ENCODE measurements at regions not wholly inside any gene's neighbourhood (a gene's known extent, or its start where the extent isn't known, plus 50 kb on each side); places are given as distances from the start of the nearest gene placed in this dataset.

DNA sequence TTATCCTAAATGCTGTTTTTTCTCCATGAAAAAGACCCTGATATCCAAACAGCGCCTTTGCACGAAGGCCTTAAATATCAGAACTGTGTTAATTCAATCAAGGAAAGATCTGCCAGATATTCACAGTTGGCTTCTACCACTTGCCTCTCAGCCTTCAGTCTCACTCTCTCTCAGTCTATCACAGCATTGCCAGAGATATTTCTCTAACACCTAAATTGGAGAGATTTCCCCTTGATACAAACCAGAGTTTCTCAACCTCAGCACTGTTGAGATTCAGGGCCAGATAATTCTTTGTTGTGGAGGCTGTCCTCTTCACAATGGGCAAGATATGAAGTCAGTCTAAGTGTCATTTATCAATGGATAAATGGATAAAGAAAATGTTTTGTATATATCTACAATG, 454.1 kb upstream of the MAF start:
- TF ChIP-seq, protein P1, sequence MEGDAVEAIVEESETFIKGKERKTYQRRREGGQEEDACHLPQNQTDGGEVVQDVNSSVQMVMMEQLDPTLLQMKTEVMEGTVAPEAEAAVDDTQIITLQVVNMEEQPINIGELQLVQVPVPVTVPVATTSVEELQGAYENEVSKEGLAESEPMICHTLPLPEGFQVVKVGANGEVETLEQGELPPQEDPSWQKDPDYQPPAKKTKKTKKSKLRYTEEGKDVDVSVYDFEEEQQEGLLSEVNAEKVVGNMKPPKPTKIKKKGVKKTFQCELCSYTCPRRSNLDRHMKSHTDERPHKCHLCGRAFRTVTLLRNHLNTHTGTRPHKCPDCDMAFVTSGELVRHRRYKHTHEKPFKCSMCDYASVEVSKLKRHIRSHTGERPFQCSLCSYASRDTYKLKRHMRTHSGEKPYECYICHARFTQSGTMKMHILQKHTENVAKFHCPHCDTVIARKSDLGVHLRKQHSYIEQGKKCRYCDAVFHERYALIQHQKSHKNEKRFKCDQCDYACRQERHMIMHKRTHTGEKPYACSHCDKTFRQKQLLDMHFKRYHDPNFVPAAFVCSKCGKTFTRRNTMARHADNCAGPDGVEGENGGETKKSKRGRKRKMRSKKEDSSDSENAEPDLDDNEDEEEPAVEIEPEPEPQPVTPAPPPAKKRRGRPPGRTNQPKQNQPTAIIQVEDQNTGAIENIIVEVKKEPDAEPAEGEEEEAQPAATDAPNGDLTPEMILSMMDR (IDR thresholded peaks at IDR 0.05; ENCODE audit: insufficient read depth, low read length, missing control alignments) = no peak
- DNase-seq (ENCODE audit: low read depth, low spot score) = no peak
- POLR2A ChIA-PET = no interaction called here
- no peak overlapping the region for H3K4me3 ChIP-seq (ENCODE audit: low read depth, low read length)
- CTCF ChIA-PET = no interaction called here

DNA sequence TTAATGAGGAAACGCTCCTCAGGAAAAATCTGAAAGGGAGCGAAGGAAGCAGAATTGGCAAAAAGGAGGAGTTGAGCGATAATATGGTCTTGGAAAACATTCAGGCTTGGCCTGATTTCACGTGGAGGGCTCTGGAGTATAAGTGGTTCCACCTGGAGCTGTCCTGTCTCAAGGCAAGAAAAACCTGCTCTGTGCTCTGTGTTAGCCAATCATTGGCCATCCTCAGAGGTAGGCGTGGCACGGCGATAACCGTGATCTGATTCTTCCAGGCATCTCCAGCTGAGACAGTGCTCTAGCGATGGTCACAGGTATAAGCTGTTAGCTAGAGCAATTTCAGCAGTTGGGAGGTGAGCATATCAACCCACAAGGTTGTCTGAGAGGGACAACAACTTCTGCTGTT, 450.5 kb upstream of the MAF start:
- H3K4me3 ChIP-seq (ENCODE audit: low read depth, low read length) = no peak overlapping the region
- TF ChIP-seq, protein P1 (IDR thresholded peaks at IDR 0.05; ENCODE audit: insufficient read depth, low read length, missing control alignments) = no peak
- CTCF ChIA-PET = no interaction called here
- DNase-seq (ENCODE audit: low read depth, low spot score) = no peak
- POLR2A ChIA-PET = no interaction called here

DNA sequence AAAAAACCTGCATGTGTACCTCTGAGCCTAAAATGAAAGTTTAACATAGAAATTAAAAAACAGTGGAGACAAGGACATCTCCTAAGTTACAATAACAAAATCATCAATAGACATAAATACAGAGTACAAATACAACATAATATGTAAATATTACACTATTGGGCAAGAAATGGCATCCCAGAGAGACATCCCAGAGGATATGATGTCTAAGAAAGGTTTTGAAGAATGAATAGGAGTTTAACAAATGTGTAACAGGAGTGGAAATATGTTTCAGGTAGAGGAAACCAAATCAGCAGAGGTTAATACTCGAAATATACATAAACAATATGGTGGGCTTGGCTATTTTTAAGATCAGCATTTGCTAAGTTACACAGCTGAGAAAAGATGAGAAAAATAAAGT, 447.7 kb upstream of the MAF start:
- CTCF ChIA-PET = no interaction called here

DNA sequence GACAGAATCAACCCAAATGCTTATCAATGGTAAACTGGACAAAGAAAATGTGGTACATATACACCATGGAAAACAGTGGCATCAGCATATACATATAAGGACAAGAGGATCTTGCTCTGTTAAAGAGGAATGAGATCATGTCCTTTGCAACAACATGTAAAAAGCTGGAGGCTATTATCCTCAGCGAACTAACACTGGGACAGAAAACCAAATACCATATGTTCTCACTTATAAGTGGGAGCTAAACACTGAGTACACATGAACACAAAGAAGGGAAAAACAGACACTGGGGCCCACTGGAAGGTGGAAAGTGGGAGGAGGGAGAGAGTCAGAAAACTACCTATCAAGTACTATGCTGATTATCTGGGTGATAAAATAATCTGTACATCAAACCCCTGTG, 447.3 kb upstream of the MAF start:
- DNase-seq (ENCODE audit: low read depth, low spot score) = no peak
- ChIA-PET CTCF (no interaction called here), POLR2A (no interaction called here)
- H3K4me3 ChIP-seq (ENCODE audit: low read depth, low read length) = no peak overlapping the region
- TF ChIP-seq, protein P1 (IDR thresholded peaks at IDR 0.05; ENCODE audit: insufficient read depth, low read length, missing control alignments) = no peak

More for the DNA sequence above, 447.7 kb upstream of the MAF start:
- no peak overlapping the region for H3K4me3 ChIP-seq (ENCODE audit: low read depth, low read length)
- no peak for DNase-seq (ENCODE audit: low read depth, low spot score)
- POLR2A ChIA-PET = no interaction called here
- TF ChIP-seq, protein P1 (IDR thresholded peaks at IDR 0.05; ENCODE audit: insufficient read depth, low read length, missing control alignments) = no peak

DNA sequence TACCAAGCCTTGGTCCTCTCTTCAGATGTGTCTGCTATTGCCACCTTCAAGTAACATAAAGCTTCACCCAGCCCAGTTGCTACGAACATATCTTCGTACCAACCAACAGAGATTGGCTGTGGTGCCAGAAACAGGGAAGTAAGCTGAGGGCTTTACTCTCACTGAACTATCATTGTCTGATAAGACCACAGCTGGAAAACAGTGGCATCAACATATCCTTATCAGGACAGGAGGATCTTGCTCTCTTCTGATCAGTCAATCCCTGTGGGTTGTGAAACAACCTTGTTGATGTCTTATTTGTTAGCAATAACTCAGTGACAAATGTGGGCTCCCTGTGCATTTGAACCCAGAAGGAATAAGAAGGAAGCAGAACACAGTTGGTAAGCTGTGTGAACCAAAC, 446.3 kb upstream of the MAF start:
- no peak overlapping the region for H3K4me3 ChIP-seq (ENCODE audit: low read depth, low read length)
- DNase-seq (ENCODE audit: low read depth, low spot score) = no peak
- TF ChIP-seq, protein P1 (IDR thresholded peaks at IDR 0.05; ENCODE audit: insufficient read depth, low read length, missing control alignments) = no peak
- POLR2A ChIA-PET = no interaction called here
- CTCF ChIA-PET = no interaction called here

DNA sequence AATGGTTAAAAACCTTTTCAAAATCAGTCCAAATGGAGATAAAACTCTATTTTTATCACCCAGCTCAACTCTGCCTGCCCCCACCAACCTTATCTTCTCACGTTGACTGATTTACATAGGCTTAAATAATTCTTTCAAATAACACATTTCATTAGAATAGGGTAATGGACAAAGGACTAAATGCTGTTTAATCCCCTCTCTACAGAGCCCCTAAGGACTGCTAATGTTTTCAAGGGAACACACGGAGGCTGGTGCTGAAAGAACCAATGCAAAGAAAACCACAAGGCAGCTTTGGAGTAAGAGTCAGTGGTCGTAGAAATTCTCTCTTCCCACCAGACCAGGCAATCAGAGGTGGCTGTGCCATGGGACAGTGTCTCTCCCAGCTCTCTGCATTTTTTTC, 445.7 kb upstream of the MAF start:
- DNase-seq (ENCODE audit: low read depth, low spot score) = no peak
- POLR2A ChIA-PET = interaction anchor here (0.7 kb wide), 1 partner anchor 238 kb away, joined by 3 read pairs; no protein-coding TSS in a partner anchor
- CTCF ChIA-PET = no interaction called here
- TF ChIP-seq, protein P1 (IDR thresholded peaks at IDR 0.05; ENCODE audit: insufficient read depth, low read length, missing control alignments) = no peak
- H3K4me3 ChIP-seq (ENCODE audit: low read depth, low read length) = no peak overlapping the region

Data from AG04449 (cell line).